H9 (cell line): ENCODE measurements at regions not wholly inside any gene's neighbourhood (a gene's known extent, or its start where the extent isn't known, plus 50 kb on each side); places are given as distances from the start of the nearest gene placed in this dataset.

Experiments
- DNase-seq: peaks from one replicate; pipeline ENCODE4 v3.0.0-alpha.2; 2017
- H2AFZ ChIP-seq: one replicate; pipeline ENCODE4 v1.6.1; 2013; ENCODE audit warnings: mild to moderate bottlenecking, low read length, control low read depth, moderate library complexity
- H2AK5ac ChIP-seq: 2 replicates; pipeline ENCODE4 v1.6.1; 2013; ENCODE audit warnings: low read length, control low read depth, mixed read lengths; ENCODE audit not compliant: insufficient read length
- H2BK120ac ChIP-seq: one replicate; pipeline ENCODE4 v1.6.1; 2013; ENCODE audit warnings: low read depth, mild to moderate bottlenecking, low read length, control low read depth, inconsistent platforms; ENCODE audit not compliant: poor library complexity, severe bottlenecking
- H2BK12ac ChIP-seq: 2 replicates; pipeline ENCODE4 v1.6.1; 2013; ENCODE audit warnings: low read length, control low read depth, mixed read lengths, low read depth; ENCODE audit not compliant: insufficient read length
- H2BK15ac ChIP-seq: 2 replicates; pipeline ENCODE4 v1.6.1; 2013; ENCODE audit warnings: low read depth, low read length, control low read depth
- H2BK20ac ChIP-seq: one replicate; pipeline ENCODE4 v1.6.1; 2013; ENCODE audit warnings: low read depth, mild to moderate bottlenecking, low read length, control low read depth, inconsistent platforms; ENCODE audit not compliant: poor library complexity, severe bottlenecking
- H2BK5ac ChIP-seq: 2 replicates; pipeline ENCODE4 v1.6.1; 2013; ENCODE audit warnings: low read length, control low read depth, mixed read lengths; ENCODE audit not compliant: insufficient read length
- H3K14ac ChIP-seq: 2 replicates; pipeline ENCODE4 v1.6.1; 2013; ENCODE audit warnings: low read length, control low read depth; ENCODE audit not compliant: insufficient read depth
- H3K18ac ChIP-seq: 2 replicates; pipeline ENCODE4 v1.6.1; 2013; ENCODE audit warnings: low read depth, mild to moderate bottlenecking, mixed read lengths, low read length, control low read depth; ENCODE audit not compliant: insufficient read length
- H3K23ac ChIP-seq: 2 replicates; pipeline ENCODE4 v1.6.1; 2013; ENCODE audit warnings: low read length, control low read depth, mixed read lengths, low read depth; ENCODE audit not compliant: insufficient read length
- H3K23me2 ChIP-seq: 2 replicates; pipeline ENCODE4 v1.6.1; 2013; ENCODE audit warnings: low read depth, mild to moderate bottlenecking, mixed read lengths, low read length, control low read depth; ENCODE audit not compliant: insufficient read length, poor library complexity, severe bottlenecking
- H3K27ac ChIP-seq: 2 replicates; pipeline ENCODE4 v1.5.1; 2013; ENCODE audit warnings: low read length, control low read depth, mixed read lengths, low read depth; ENCODE audit not compliant: insufficient read length
- H3K27me3 ChIP-seq: 2 replicates; pipeline ENCODE4 v1.6.1; 2013; ENCODE audit warnings: low read length, control low read depth, inconsistent platforms; ENCODE audit not compliant: insufficient read depth
- H3K4ac ChIP-seq: 2 replicates; pipeline ENCODE4 v1.6.1; 2013; ENCODE audit warnings: low read depth, mild to moderate bottlenecking, control low read depth, inconsistent platforms, low read length, moderate library complexity
- H3K4me1 ChIP-seq: 2 replicates; pipeline ENCODE4 v1.6.1; 2013; ENCODE audit warnings: low read length, control low read depth, inconsistent platforms; ENCODE audit not compliant: insufficient read depth
- H3K4me2 ChIP-seq: 2 replicates; pipeline ENCODE4 v1.6.1; 2013; ENCODE audit warnings: low read length, control low read depth, mixed read lengths; ENCODE audit not compliant: insufficient read length, insufficient read depth
- H3K56ac ChIP-seq: 2 replicates; pipeline ENCODE4 v1.6.1; 2013; ENCODE audit warnings: low read depth, mild to moderate bottlenecking, mixed read lengths, low read length, control low read depth; ENCODE audit not compliant: insufficient read length
- H3K79me1 ChIP-seq: 2 replicates; pipeline ENCODE4 v1.6.1; 2013; ENCODE audit warnings: low read depth, mild to moderate bottlenecking, moderate library complexity, low read length, control low read depth, inconsistent platforms; ENCODE audit not compliant: insufficient read depth, poor library complexity, severe bottlenecking
- H3K79me2 ChIP-seq: 2 replicates; pipeline ENCODE4 v1.6.1; 2013; ENCODE audit warnings: low read length, control low read depth, inconsistent platforms; ENCODE audit not compliant: insufficient read depth
- H3K9ac ChIP-seq: 2 replicates; pipeline ENCODE4 v1.6.1; 2013; ENCODE audit warnings: low read length, control low read depth, mixed read lengths; ENCODE audit not compliant: insufficient read length; ENCODE audit errors: extremely low read depth
- H3K9me3 ChIP-seq: one replicate; pipeline ENCODE4 v1.6.1; 2013; ENCODE audit warnings: low read depth, low read length, inconsistent platforms; ENCODE audit not compliant: control insufficient read depth
- H3T11ph ChIP-seq: one replicate; pipeline ENCODE4 v1.6.1; 2013; ENCODE audit warnings: mild to moderate bottlenecking, low read length, control low read depth, inconsistent platforms
- H4K20me1 ChIP-seq: one replicate; pipeline ENCODE4 v1.6.1; 2013; ENCODE audit not compliant: control insufficient read depth, insufficient read length, insufficient read depth
- H4K5ac ChIP-seq: 2 replicates; pipeline ENCODE4 v1.6.1; 2013; ENCODE audit warnings: low read depth, mild to moderate bottlenecking, mixed read lengths, low read length, control low read depth; ENCODE audit not compliant: insufficient read length
- H4K8ac ChIP-seq: replicated peaks from 2 replicates; pipeline ENCODE4 v1.6.1; 2013; ENCODE audit warnings: low read length, control low read depth, mixed read lengths, low read depth; ENCODE audit not compliant: insufficient read length
- H4K91ac ChIP-seq: 2 replicates; pipeline ENCODE4 v1.6.1; 2013; ENCODE audit warnings: low read depth, mild to moderate bottlenecking, moderate library complexity, mixed read lengths, low read length, control low read depth; ENCODE audit not compliant: insufficient read length
- H3K27ac Mint-ChIP-seq, 3 experiments: 2 replicates in 2 of 3; 3 replicates in 1 of 3; pipeline ENCODE4 v1.8.0; 2020 to 2021; ENCODE audit warnings: mixed read lengths in 3 of 3, mild to moderate bottlenecking in 1 of 3, moderate library complexity in 1 of 3
- H3K27me3 Mint-ChIP-seq: 2 replicates; pipeline ENCODE4 v1.8.0; 2021; ENCODE audit warnings: low read depth, mild to moderate bottlenecking, moderate library complexity, mixed read lengths
- H3K36me3 Mint-ChIP-seq, 3 experiments: 2 replicates in 2 of 3; 3 replicates in 1 of 3; pipeline ENCODE4 v1.8.0; 2020 to 2021; ENCODE audit warnings: low read depth in 3 of 3, mixed read lengths in 3 of 3; ENCODE audit not compliant: insufficient read depth in 1 of 3
- H3K4me1 Mint-ChIP-seq, 2 experiments: 2 replicates each; pipeline ENCODE4 v1.8.0; 2020; ENCODE audit warnings: mixed read lengths in 2 of 2
- H3K4me3 Mint-ChIP-seq, 2 experiments: 2 replicates in 1 of 2; 3 replicates in 1 of 2; pipeline ENCODE4 v1.8.0; 2020 to 2021; ENCODE audit warnings: mild to moderate bottlenecking in 2 of 2, mixed read lengths in 2 of 2, moderate library complexity in 1 of 2
- H3K9me3 Mint-ChIP-seq, 2 experiments: 2 replicates in 1 of 2; 3 replicates in 1 of 2; pipeline ENCODE4 v1.8.0; 2020; ENCODE audit warnings: mild to moderate bottlenecking in 2 of 2, mixed read lengths in 2 of 2, moderate library complexity in 1 of 2
- WGBS: extraction: QIAGEN DNeasy Blood & Tissue Kit; methylation state at CpG from one replicate; pipeline ENCODE4 v1.1.7; 2013; ENCODE audit warnings: missing lambda C conversion rate, low lambda C conversion rate, mixed read lengths; ENCODE audit not compliant: insufficient read length; ENCODE audit errors: extremely low coverage; 5-methylcytosine and 5-hydroxymethylcytosine counted together
- TF ChIP-seq, protein P1 (sequence below): fragments of 200-600 bp; sonication (generic); conservative IDR thresholded peaks from 3 replicates; pipeline ENCODE4 v1.8.0; 2021; ENCODE audit warnings: antibody characterized with exemption, mild to moderate bottlenecking

DNA sequence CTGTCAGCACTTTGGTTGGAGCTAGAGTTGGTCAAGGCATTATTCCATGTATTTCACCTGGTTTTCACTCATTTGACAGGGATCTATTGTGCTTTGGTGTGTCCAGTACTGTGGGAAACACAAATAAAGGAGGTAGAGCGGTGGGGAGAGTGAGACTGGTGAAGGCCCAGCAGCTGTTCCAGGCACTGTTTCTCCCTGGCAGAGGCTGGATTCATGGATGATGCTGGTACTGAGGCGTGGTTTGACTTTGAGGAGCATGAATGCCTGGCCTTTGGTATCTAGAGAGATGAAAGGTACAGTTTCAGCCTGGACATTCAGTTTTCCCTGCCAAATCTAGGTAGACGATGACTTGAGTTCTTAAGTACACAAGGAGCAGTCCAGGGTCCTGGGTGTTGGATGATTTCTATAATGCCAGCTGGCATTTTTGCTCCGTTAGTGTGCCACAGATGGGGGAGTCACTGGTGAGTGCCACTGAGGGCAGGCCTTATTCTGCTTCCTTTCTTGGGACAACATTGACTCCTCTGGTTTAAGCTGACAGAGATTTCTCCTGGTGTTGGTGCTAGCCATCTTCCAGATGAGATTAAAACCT, 162.2 kb upstream of the BMPER start:
- Histone ChIP-seq H2AFZ (no peak overlapping the region), H3K23me2 (peaks cover 4% of the 10 kb centered on the region)
- WGBS = no CpG with 5 or more reads among the region's 4 CpGs

More for the DNA sequence above, 162.2 kb upstream of the BMPER start:
- Histone ChIP-seq H3K14ac (no peak overlapping the region), H3K79me2 (no peaks in the 10 kb centered on the region), H2AK5ac (no peak overlapping the region), H4K91ac (no peak overlapping the region), H3K27me3 (no peaks in the 10 kb centered on the region), H3K18ac (peak overlapping the region; percentile 7), H3K4ac (no peak overlapping the region), H3K23ac (no peak overlapping the region), H3K4me2 (no peak overlapping the region), H2BK5ac (peak overlapping the region; percentile 39), H4K8ac (no peak overlapping the region), H3K56ac (no peak overlapping the region), H4K20me1 (no peaks in the 10 kb centered on the region), H3K27ac (no peak overlapping the region), H3K4me1 (peaks cover 8% of the 10 kb centered on the region), H2BK12ac (no peak overlapping the region), H3T11ph (no peak overlapping the region), H2BK15ac (no peak overlapping the region), H3K9ac (no peak overlapping the region), H2BK20ac (no peak overlapping the region), H3K79me1 (no peaks in the 10 kb centered on the region), H2BK120ac (no peak overlapping the region), H3K9me3 (no peaks in the 10 kb centered on the region), H4K5ac (no peak overlapping the region)
- Mint-ChIP-seq H3K27ac (peak overlapping the region in 1 of 3 experiments; percentile 91; a peak in 1 of 7 replicates), H3K4me1 (peaks cover 2 to 6% of the 10 kb centered on the region in 2 experiments; a peak in 3 of 4 replicates), H3K9me3 (no peaks in the 10 kb centered on the region), H3K27me3 (peaks cover 2% of the 10 kb centered on the region), H3K36me3 (no peaks in the 10 kb centered on the region), H3K4me3 (no peak overlapping the region)
- TF ChIP-seq, protein P1, sequence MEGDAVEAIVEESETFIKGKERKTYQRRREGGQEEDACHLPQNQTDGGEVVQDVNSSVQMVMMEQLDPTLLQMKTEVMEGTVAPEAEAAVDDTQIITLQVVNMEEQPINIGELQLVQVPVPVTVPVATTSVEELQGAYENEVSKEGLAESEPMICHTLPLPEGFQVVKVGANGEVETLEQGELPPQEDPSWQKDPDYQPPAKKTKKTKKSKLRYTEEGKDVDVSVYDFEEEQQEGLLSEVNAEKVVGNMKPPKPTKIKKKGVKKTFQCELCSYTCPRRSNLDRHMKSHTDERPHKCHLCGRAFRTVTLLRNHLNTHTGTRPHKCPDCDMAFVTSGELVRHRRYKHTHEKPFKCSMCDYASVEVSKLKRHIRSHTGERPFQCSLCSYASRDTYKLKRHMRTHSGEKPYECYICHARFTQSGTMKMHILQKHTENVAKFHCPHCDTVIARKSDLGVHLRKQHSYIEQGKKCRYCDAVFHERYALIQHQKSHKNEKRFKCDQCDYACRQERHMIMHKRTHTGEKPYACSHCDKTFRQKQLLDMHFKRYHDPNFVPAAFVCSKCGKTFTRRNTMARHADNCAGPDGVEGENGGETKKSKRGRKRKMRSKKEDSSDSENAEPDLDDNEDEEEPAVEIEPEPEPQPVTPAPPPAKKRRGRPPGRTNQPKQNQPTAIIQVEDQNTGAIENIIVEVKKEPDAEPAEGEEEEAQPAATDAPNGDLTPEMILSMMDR = no peak
- DNase-seq = no peak
